ENCODE measurements at regions not wholly inside any gene's neighbourhood (a gene's known extent, or its start where the extent isn't known, plus 50 kb on each side); places are given as distances from the start of the nearest gene placed in this dataset.

DNA sequence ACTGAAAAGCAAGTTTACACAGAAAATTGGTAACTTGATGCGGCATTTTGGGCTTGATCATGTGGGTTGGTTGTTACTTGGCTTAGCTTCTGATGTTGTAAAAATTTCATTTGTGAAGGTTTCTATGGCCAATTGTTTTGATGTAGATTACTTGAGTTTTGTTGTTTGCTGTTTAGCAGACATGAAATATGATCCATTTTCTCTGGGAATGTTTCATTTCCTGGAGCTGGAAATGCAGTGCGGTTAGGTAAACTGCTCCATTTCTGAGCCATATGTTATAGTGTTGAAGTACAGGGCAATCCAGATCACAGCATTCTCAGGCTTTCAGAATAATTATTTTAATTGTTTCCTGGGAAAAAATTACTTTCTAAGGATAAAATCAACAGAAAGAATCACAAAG lies 396.9 kb downstream of the ENC1 start:
- Histone ChIP-seq H3K9ac (ENCODE audit: low read depth in 2 of 2, low read length in 2 of 2) (no peak overlapping the region), H3K36me3 (no peaks in the 10 kb centered on the region), H3K27me3 (no peaks in the 10 kb centered on the region), H3K27ac (no peak overlapping the region), H3K4me3 (no peak overlapping the region), H3K4me1 (no peaks in the 10 kb centered on the region), H3K9me3 (no peaks in the 10 kb centered on the region)
- DNase-seq: no peak
- intact Hi-C loops (cut with DNase I): no loop called here
- TF ChIP-seq, protein P1, sequence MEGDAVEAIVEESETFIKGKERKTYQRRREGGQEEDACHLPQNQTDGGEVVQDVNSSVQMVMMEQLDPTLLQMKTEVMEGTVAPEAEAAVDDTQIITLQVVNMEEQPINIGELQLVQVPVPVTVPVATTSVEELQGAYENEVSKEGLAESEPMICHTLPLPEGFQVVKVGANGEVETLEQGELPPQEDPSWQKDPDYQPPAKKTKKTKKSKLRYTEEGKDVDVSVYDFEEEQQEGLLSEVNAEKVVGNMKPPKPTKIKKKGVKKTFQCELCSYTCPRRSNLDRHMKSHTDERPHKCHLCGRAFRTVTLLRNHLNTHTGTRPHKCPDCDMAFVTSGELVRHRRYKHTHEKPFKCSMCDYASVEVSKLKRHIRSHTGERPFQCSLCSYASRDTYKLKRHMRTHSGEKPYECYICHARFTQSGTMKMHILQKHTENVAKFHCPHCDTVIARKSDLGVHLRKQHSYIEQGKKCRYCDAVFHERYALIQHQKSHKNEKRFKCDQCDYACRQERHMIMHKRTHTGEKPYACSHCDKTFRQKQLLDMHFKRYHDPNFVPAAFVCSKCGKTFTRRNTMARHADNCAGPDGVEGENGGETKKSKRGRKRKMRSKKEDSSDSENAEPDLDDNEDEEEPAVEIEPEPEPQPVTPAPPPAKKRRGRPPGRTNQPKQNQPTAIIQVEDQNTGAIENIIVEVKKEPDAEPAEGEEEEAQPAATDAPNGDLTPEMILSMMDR (IDR thresholded peaks at IDR 0.05): no peak

DNA sequence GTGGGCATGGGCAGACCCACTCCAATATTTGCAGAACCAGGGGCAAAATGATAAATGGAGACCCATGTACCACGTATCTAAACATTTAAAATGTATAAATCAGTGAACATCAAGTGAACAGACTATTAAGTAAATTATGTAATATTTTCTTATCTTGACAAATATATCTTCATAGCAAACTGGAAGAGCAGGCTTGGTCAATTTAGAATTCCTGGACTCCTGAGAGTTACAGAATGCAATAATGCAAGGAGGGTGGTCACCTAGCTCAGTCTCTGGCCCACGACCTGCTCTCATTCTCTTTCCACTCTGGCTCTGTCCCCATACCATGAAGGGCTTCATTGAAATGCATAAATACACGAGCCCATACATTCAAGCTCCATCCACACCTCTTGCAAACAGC lies 398.0 kb downstream of the ENC1 start:
- H3K9me3 ChIP-seq: no peaks in the 10 kb centered on the region
- TF ChIP-seq, protein P1 (IDR thresholded peaks at IDR 0.05): no peak
- H3K27ac ChIP-seq: no peak overlapping the region
- DNase-seq: no peak
- no peak overlapping the region for H3K4me3 ChIP-seq
- intact Hi-C loops (cut with DNase I): no loop called here
- no peaks in the 10 kb centered on the region for H3K36me3 ChIP-seq
- no peaks in the 10 kb centered on the region for H3K4me1 ChIP-seq
- no peak overlapping the region for H3K9ac ChIP-seq (ENCODE audit: low read depth in 2 of 2, low read length in 2 of 2)
- H3K27me3 ChIP-seq: no peaks in the 10 kb centered on the region

DNA sequence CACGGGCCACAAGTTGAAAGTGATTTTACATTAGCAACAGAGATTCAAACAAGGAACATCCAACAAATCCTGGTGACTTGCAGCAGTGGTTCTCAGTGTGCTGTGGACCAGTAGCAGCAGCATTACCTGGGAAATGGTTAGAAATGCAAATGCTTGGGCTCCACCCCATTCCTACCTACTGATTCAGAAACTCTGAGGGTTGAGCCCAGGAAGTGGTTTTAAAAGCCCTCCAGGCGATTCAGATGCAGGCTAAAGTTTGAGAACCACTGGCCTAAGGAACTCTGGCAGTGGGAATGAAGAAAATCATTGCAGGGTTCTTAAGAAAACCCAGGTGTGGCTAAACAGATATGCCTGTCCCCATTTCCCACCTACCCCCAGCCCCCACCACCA lies 398.8 kb downstream of the ENC1 start:
- Histone ChIP-seq H3K9ac (ENCODE audit: low read depth in 2 of 2, low read length in 2 of 2) (no peak overlapping the region), H3K27ac (no peak overlapping the region)
- TF ChIP-seq, protein P1 (IDR thresholded peaks at IDR 0.05): no peak

DNA sequence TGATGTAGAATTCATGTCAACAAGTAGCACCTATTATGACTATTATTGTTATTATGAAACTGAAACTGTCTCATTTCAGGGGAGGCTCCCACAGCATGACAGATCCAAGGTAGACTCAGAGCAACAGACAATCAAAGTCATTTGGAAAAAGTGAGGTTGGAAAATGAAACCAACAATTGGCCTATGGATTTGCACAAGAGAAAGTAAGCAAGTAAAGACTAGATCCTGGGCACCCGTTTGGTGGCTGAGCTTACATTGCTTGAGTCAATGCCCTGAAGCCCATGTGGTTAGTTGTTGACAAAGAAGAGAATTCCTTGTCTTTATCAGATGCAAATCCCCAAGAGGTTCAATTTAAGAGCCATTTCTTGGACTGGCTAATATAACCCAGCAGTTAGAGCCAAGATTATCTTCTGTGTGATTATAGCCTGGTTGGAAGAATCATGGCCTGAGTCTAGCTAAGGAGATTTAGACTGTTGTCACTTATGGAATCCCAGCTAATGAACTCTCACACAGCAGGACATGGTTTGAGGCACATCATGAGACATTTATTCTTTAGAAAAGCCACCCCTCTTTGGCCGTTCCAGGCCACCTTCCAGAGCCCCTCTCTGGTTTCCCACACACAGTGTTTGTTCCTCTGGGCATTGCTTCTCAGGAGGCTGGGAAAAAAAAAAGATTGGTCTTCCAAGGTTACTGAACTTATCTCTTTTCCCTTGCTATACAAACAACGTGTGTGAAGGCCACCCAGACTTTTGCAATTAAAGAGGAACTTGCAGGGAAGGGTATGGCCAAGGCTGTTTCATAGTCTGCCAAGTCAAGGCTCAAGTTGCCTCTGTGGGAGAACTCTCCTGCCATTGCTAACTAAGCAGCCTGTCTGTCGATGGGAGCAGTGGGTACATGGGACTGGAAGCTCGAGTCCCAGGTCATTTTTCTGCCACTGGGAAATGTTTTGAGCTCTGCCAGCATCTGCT lies 399.5 kb downstream of the ENC1 start:
- intact Hi-C loops (cut with DNase I): no loop called here

More for the DNA sequence above, 398.8 kb downstream of the ENC1 start:
- Histone ChIP-seq H3K9me3 (no peaks in the 10 kb centered on the region), H3K4me1 (no peaks in the 10 kb centered on the region), H3K36me3 (no peaks in the 10 kb centered on the region), H3K27me3 (no peaks in the 10 kb centered on the region), H3K4me3 (no peak overlapping the region)
- no peak for DNase-seq
- intact Hi-C loops (cut with DNase I): no loop called here

DNA sequence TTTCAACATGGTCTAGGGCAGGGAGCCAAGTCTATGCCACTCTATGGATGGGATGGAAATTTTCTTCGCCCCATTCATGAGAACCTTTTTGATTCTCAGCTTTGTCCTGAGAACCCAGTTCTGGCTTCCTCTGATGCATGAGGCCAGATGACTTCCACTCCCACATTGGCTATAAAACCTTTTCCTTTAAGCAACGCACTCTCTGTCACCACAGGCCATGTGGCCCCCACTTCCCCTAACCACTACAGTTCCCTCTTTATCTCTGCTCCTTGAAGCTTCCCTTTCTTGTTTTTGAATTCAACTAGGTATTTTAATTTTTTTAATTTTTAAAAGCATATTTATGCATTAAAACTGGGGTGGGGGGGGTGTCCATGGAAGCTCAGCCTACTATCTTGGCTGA lies 401.3 kb downstream of the ENC1 start:
- H3K9ac ChIP-seq (ENCODE audit: low read depth in 2 of 2, low read length in 2 of 2): no peak overlapping the region
- H3K4me3 ChIP-seq: no peak overlapping the region
- H3K36me3 ChIP-seq: no peaks in the 10 kb centered on the region
- DNase-seq: no peak
- H3K9me3 ChIP-seq: no peaks in the 10 kb centered on the region
- H3K4me1 ChIP-seq: no peaks in the 10 kb centered on the region
- H3K27ac ChIP-seq: no peak overlapping the region
- no peaks in the 10 kb centered on the region for H3K27me3 ChIP-seq
- intact Hi-C loops (cut with DNase I): no loop called here
- TF ChIP-seq, protein P1 (IDR thresholded peaks at IDR 0.05): no peak

More for the DNA sequence above, 399.5 kb downstream of the ENC1 start:
- DNase-seq: no peak
- Histone ChIP-seq H3K4me1 (no peaks in the 10 kb centered on the region), H3K9me3 (no peaks in the 10 kb centered on the region), H3K27ac (no peak overlapping the region), H3K9ac (ENCODE audit: low read depth in 2 of 2, low read length in 2 of 2) (no peak overlapping the region), H3K36me3 (no peaks in the 10 kb centered on the region), H3K27me3 (no peaks in the 10 kb centered on the region), H3K4me3 (no peak overlapping the region)
- TF ChIP-seq, protein P1 (IDR thresholded peaks at IDR 0.05): no peak

Measured in colonic mucosa (tissue), 4 donors.